ENCODE measurements at regions not wholly inside any gene's neighbourhood (a gene's known extent, or its start where the extent isn't known, plus 50 kb on each side); places are given as distances from the start of the nearest gene placed in this dataset.

GRCh38 chr6:16067568-16067967, 61.3 kb upstream of the MYLIP start:
- H3K27me3 Mint-ChIP-seq (ENCODE audit: insufficient read depth, unreplicated experiment), result no peaks in the 10 kb centered on the region
- POLR2A ChIA-PET, result no interaction called here

DNA sequence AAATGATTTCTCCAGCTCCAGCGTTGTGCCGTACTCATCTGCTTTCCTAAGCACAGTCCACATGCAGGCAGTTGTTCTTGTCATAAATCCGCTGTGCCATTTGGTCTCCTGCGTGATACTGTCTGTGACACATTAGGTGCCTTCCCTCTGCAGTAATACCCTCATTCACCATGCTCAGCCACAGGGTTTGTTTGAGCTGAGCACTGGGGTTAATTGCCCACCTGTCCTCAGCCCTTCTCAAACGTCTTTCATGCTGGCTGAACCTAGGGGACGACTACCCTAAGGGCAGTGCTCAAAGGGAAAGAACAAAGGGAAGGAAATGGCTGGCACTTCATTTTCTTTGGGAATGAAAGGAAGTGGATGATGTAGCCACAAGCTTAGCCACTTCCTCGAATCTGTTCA, 64.2 kb upstream of the MYLIP start:
- TF ChIP-seq CTCF (IDR thresholded peaks at IDR 0.05; ENCODE audit: insufficient read depth in 1 of 2, low read depth in 1 of 2, low read length in 1 of 2, severe bottlenecking in 1 of 2, unreplicated experiment in 1 of 2), result no peak
- H3K4me1 ChIP-seq, result no peaks in the 10 kb centered on the region
- H3K36me3 ChIP-seq (ENCODE audit: control insufficient read depth, insufficient read depth, low read length), result no peaks in the 10 kb centered on the region
- no peaks in the 10 kb centered on the region for H3K36me3 Mint-ChIP-seq (ENCODE audit: insufficient read depth, unreplicated experiment)
- no peak overlapping the region for H3K27ac Mint-ChIP-seq (ENCODE audit: unreplicated experiment)
- H3K27me3 Mint-ChIP-seq (ENCODE audit: insufficient read depth, unreplicated experiment), result no peaks in the 10 kb centered on the region
- no TSS peak for BruUV-seq (replicated peaks)
- CTCF ChIA-PET, result no interaction called here
- intact Hi-C loops (cut with micrococcal nuclease; ENCODE audit: unreplicated experiment), result no loop called here
- H3K4me1 Mint-ChIP-seq (ENCODE audit: low read depth, unreplicated experiment), result no peaks in the 10 kb centered on the region
- no peaks in the 10 kb centered on the region for H3K9me3 ChIP-seq
- no peaks in the 10 kb centered on the region for H3K9me3 Mint-ChIP-seq (ENCODE audit: unreplicated experiment)
- H3K4me3 Mint-ChIP-seq (ENCODE audit: unreplicated experiment), result no peak overlapping the region
- POLR2A ChIA-PET, result no interaction called here
- no peak for DNase-seq
- H3K27me3 ChIP-seq (replicated peaks; ENCODE audit: control insufficient read depth, insufficient read depth, low read length), result no peaks in the 10 kb centered on the region
- no peak overlapping the region for H3K4me3 ChIP-seq (ENCODE audit: low read depth, low read length)

More at GRCh38 chr6:16067568-16067967, 61.3 kb upstream of the MYLIP start:
- no peaks in the 10 kb centered on the region for H3K36me3 Mint-ChIP-seq (ENCODE audit: insufficient read depth, unreplicated experiment)
- no peaks in the 10 kb centered on the region for H3K27me3 ChIP-seq (replicated peaks; ENCODE audit: control insufficient read depth, insufficient read depth, low read length)
- no peak for DNase-seq
- intact Hi-C loops (cut with micrococcal nuclease; ENCODE audit: unreplicated experiment), result no loop called here
- BruUV-seq (replicated peaks), result no TSS peak
- no peaks in the 10 kb centered on the region for H3K9me3 ChIP-seq
- H3K4me3 ChIP-seq (ENCODE audit: low read depth, low read length), result no peak overlapping the region
- CTCF ChIA-PET, result interaction anchor here (0.6 kb wide), 1 partner anchor 696 kb away, joined by 3 read pairs; no protein-coding TSS in a partner anchor
- TF ChIP-seq CTCF (IDR thresholded peaks at IDR 0.05; ENCODE audit: insufficient read depth in 1 of 2, low read depth in 1 of 2, low read length in 1 of 2, severe bottlenecking in 1 of 2, unreplicated experiment in 1 of 2), result no peak
- no peaks in the 10 kb centered on the region for H3K36me3 ChIP-seq (ENCODE audit: control insufficient read depth, insufficient read depth, low read length)
- no peak overlapping the region for H3K4me3 Mint-ChIP-seq (ENCODE audit: unreplicated experiment)
- no peak overlapping the region for H3K27ac Mint-ChIP-seq (ENCODE audit: unreplicated experiment)
- H3K4me1 ChIP-seq, result no peaks in the 10 kb centered on the region
- H3K9me3 Mint-ChIP-seq (ENCODE audit: unreplicated experiment), result no peaks in the 10 kb centered on the region
- H3K4me1 Mint-ChIP-seq (ENCODE audit: low read depth, unreplicated experiment), result no peaks in the 10 kb centered on the region

DNA sequence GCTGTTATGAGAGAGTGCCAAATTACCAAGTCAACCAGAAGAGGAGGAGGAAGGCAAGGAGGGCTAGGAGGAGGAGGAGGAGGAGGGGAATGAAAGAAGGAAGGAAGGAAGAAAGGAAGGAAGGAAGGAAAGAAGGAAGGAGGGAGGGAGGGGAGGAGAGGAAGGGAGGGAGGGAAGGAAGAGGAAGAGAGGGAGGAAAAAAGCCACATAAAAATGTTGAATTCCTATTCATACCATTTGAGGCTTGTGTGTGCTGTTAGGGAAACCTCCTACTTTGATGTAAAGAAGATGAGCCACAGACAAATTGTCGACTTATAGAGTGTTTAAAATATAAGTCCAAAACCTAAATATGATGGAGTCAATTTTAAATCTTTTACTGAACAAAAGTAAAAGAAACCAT, 65.3 kb upstream of the MYLIP start:
- Mint-ChIP-seq H3K4me1 (ENCODE audit: low read depth, unreplicated experiment) (no peaks in the 10 kb centered on the region), H3K27me3 (ENCODE audit: insufficient read depth, unreplicated experiment) (no peaks in the 10 kb centered on the region), H3K9me3 (ENCODE audit: unreplicated experiment) (no peaks in the 10 kb centered on the region), H3K4me3 (ENCODE audit: unreplicated experiment) (no peak overlapping the region), H3K27ac (ENCODE audit: unreplicated experiment) (no peak overlapping the region), H3K36me3 (ENCODE audit: insufficient read depth, unreplicated experiment) (no peaks in the 10 kb centered on the region)
- POLR2A ChIA-PET, result no interaction called here
- Histone ChIP-seq H3K27me3 (replicated peaks; ENCODE audit: control insufficient read depth, insufficient read depth, low read length) (no peaks in the 10 kb centered on the region), H3K4me3 (ENCODE audit: low read depth, low read length) (no peak overlapping the region), H3K36me3 (ENCODE audit: control insufficient read depth, insufficient read depth, low read length) (no peaks in the 10 kb centered on the region), H3K4me1 (no peaks in the 10 kb centered on the region), H3K9me3 (no peaks in the 10 kb centered on the region)
- no peak for TF ChIP-seq CTCF (IDR thresholded peaks at IDR 0.05; ENCODE audit: insufficient read depth in 1 of 2, low read depth in 1 of 2, low read length in 1 of 2, severe bottlenecking in 1 of 2, unreplicated experiment in 1 of 2)
- no peak for DNase-seq
- CTCF ChIA-PET, result no interaction called here
- BruUV-seq (replicated peaks), result no TSS peak
- intact Hi-C loops (cut with micrococcal nuclease; ENCODE audit: unreplicated experiment), result no loop called here
